H9 (cell line): ENCODE measurements at regions not wholly inside any gene's neighbourhood (a gene's known extent, or its start where the extent isn't known, plus 50 kb on each side); places are given as distances from the start of the nearest gene placed in this dataset.

Experiments
- DNase-seq: peaks from one replicate; pipeline ENCODE4 v3.0.0-alpha.2; 2017
- H2AFZ ChIP-seq: one replicate; pipeline ENCODE4 v1.6.1; 2013; ENCODE audit warnings: mild to moderate bottlenecking, low read length, control low read depth, moderate library complexity
- H2AK5ac ChIP-seq: 2 replicates; pipeline ENCODE4 v1.6.1; 2013; ENCODE audit warnings: low read length, control low read depth, mixed read lengths; ENCODE audit not compliant: insufficient read length
- H2BK120ac ChIP-seq: one replicate; pipeline ENCODE4 v1.6.1; 2013; ENCODE audit warnings: low read depth, mild to moderate bottlenecking, low read length, control low read depth, inconsistent platforms; ENCODE audit not compliant: poor library complexity, severe bottlenecking
- H2BK12ac ChIP-seq: 2 replicates; pipeline ENCODE4 v1.6.1; 2013; ENCODE audit warnings: low read length, control low read depth, mixed read lengths, low read depth; ENCODE audit not compliant: insufficient read length
- H2BK15ac ChIP-seq: 2 replicates; pipeline ENCODE4 v1.6.1; 2013; ENCODE audit warnings: low read depth, low read length, control low read depth
- H2BK20ac ChIP-seq: one replicate; pipeline ENCODE4 v1.6.1; 2013; ENCODE audit warnings: low read depth, mild to moderate bottlenecking, low read length, control low read depth, inconsistent platforms; ENCODE audit not compliant: poor library complexity, severe bottlenecking
- H2BK5ac ChIP-seq: 2 replicates; pipeline ENCODE4 v1.6.1; 2013; ENCODE audit warnings: low read length, control low read depth, mixed read lengths; ENCODE audit not compliant: insufficient read length
- H3K14ac ChIP-seq: 2 replicates; pipeline ENCODE4 v1.6.1; 2013; ENCODE audit warnings: low read length, control low read depth; ENCODE audit not compliant: insufficient read depth
- H3K18ac ChIP-seq: 2 replicates; pipeline ENCODE4 v1.6.1; 2013; ENCODE audit warnings: low read depth, mild to moderate bottlenecking, mixed read lengths, low read length, control low read depth; ENCODE audit not compliant: insufficient read length
- H3K23ac ChIP-seq: 2 replicates; pipeline ENCODE4 v1.6.1; 2013; ENCODE audit warnings: low read length, control low read depth, mixed read lengths, low read depth; ENCODE audit not compliant: insufficient read length
- H3K23me2 ChIP-seq: 2 replicates; pipeline ENCODE4 v1.6.1; 2013; ENCODE audit warnings: low read depth, mild to moderate bottlenecking, mixed read lengths, low read length, control low read depth; ENCODE audit not compliant: insufficient read length, poor library complexity, severe bottlenecking
- H3K27ac ChIP-seq: 2 replicates; pipeline ENCODE4 v1.5.1; 2013; ENCODE audit warnings: low read length, control low read depth, mixed read lengths, low read depth; ENCODE audit not compliant: insufficient read length
- H3K27me3 ChIP-seq: 2 replicates; pipeline ENCODE4 v1.6.1; 2013; ENCODE audit warnings: low read length, control low read depth, inconsistent platforms; ENCODE audit not compliant: insufficient read depth
- H3K4ac ChIP-seq: 2 replicates; pipeline ENCODE4 v1.6.1; 2013; ENCODE audit warnings: low read depth, mild to moderate bottlenecking, control low read depth, inconsistent platforms, low read length, moderate library complexity
- H3K4me1 ChIP-seq: 2 replicates; pipeline ENCODE4 v1.6.1; 2013; ENCODE audit warnings: low read length, control low read depth, inconsistent platforms; ENCODE audit not compliant: insufficient read depth
- H3K4me2 ChIP-seq: 2 replicates; pipeline ENCODE4 v1.6.1; 2013; ENCODE audit warnings: low read length, control low read depth, mixed read lengths; ENCODE audit not compliant: insufficient read length, insufficient read depth
- H3K56ac ChIP-seq: 2 replicates; pipeline ENCODE4 v1.6.1; 2013; ENCODE audit warnings: low read depth, mild to moderate bottlenecking, mixed read lengths, low read length, control low read depth; ENCODE audit not compliant: insufficient read length
- H3K79me1 ChIP-seq: 2 replicates; pipeline ENCODE4 v1.6.1; 2013; ENCODE audit warnings: low read depth, mild to moderate bottlenecking, moderate library complexity, low read length, control low read depth, inconsistent platforms; ENCODE audit not compliant: insufficient read depth, poor library complexity, severe bottlenecking
- H3K79me2 ChIP-seq: 2 replicates; pipeline ENCODE4 v1.6.1; 2013; ENCODE audit warnings: low read length, control low read depth, inconsistent platforms; ENCODE audit not compliant: insufficient read depth
- H3K9ac ChIP-seq: 2 replicates; pipeline ENCODE4 v1.6.1; 2013; ENCODE audit warnings: low read length, control low read depth, mixed read lengths; ENCODE audit not compliant: insufficient read length; ENCODE audit errors: extremely low read depth
- H3K9me3 ChIP-seq: one replicate; pipeline ENCODE4 v1.6.1; 2013; ENCODE audit warnings: low read depth, low read length, inconsistent platforms; ENCODE audit not compliant: control insufficient read depth
- H3T11ph ChIP-seq: one replicate; pipeline ENCODE4 v1.6.1; 2013; ENCODE audit warnings: mild to moderate bottlenecking, low read length, control low read depth, inconsistent platforms
- H4K20me1 ChIP-seq: one replicate; pipeline ENCODE4 v1.6.1; 2013; ENCODE audit not compliant: control insufficient read depth, insufficient read length, insufficient read depth
- H4K5ac ChIP-seq: 2 replicates; pipeline ENCODE4 v1.6.1; 2013; ENCODE audit warnings: low read depth, mild to moderate bottlenecking, mixed read lengths, low read length, control low read depth; ENCODE audit not compliant: insufficient read length
- H4K8ac ChIP-seq: replicated peaks from 2 replicates; pipeline ENCODE4 v1.6.1; 2013; ENCODE audit warnings: low read length, control low read depth, mixed read lengths, low read depth; ENCODE audit not compliant: insufficient read length
- H4K91ac ChIP-seq: 2 replicates; pipeline ENCODE4 v1.6.1; 2013; ENCODE audit warnings: low read depth, mild to moderate bottlenecking, moderate library complexity, mixed read lengths, low read length, control low read depth; ENCODE audit not compliant: insufficient read length
- H3K27ac Mint-ChIP-seq, 3 experiments: 2 replicates in 2 of 3; 3 replicates in 1 of 3; pipeline ENCODE4 v1.8.0; 2020 to 2021; ENCODE audit warnings: mixed read lengths in 3 of 3, mild to moderate bottlenecking in 1 of 3, moderate library complexity in 1 of 3
- H3K27me3 Mint-ChIP-seq: 2 replicates; pipeline ENCODE4 v1.8.0; 2021; ENCODE audit warnings: low read depth, mild to moderate bottlenecking, moderate library complexity, mixed read lengths
- H3K36me3 Mint-ChIP-seq, 3 experiments: 2 replicates in 2 of 3; 3 replicates in 1 of 3; pipeline ENCODE4 v1.8.0; 2020 to 2021; ENCODE audit warnings: low read depth in 3 of 3, mixed read lengths in 3 of 3; ENCODE audit not compliant: insufficient read depth in 1 of 3
- H3K4me1 Mint-ChIP-seq, 2 experiments: 2 replicates each; pipeline ENCODE4 v1.8.0; 2020; ENCODE audit warnings: mixed read lengths in 2 of 2
- H3K4me3 Mint-ChIP-seq, 2 experiments: 2 replicates in 1 of 2; 3 replicates in 1 of 2; pipeline ENCODE4 v1.8.0; 2020 to 2021; ENCODE audit warnings: mild to moderate bottlenecking in 2 of 2, mixed read lengths in 2 of 2, moderate library complexity in 1 of 2
- H3K9me3 Mint-ChIP-seq, 2 experiments: 2 replicates in 1 of 2; 3 replicates in 1 of 2; pipeline ENCODE4 v1.8.0; 2020; ENCODE audit warnings: mild to moderate bottlenecking in 2 of 2, mixed read lengths in 2 of 2, moderate library complexity in 1 of 2
- CTCF ChIP-seq: fragments of 200-600 bp; sonication (generic); conservative IDR thresholded peaks from 3 replicates; pipeline ENCODE4 v1.8.0; 2021; ENCODE audit warnings: antibody characterized with exemption, mild to moderate bottlenecking
- WGBS: extraction: QIAGEN DNeasy Blood & Tissue Kit; methylation state at CpG from one replicate; pipeline ENCODE4 v1.1.7; 2013; ENCODE audit warnings: missing lambda C conversion rate, low lambda C conversion rate, mixed read lengths; ENCODE audit not compliant: insufficient read length; ENCODE audit errors: extremely low coverage; 5-methylcytosine and 5-hydroxymethylcytosine counted together

- no peak overlapping the region for H3K4me2 ChIP-seq
- H4K91ac ChIP-seq: no peak overlapping the region
- H3K18ac ChIP-seq: no peak overlapping the region
- no peak for TF ChIP-seq CTCF
- DNase-seq: no peak
- no peaks in the 10 kb centered on the region for H3K79me2 ChIP-seq
- no peaks in the 10 kb centered on the region for H3K79me1 ChIP-seq
- H2BK120ac ChIP-seq: no peak overlapping the region
- H3K27ac Mint-ChIP-seq: peak overlapping the region in 1 of 3 experiments; percentile 59; a peak in 2 of 7 replicates
- peaks cover 2 to 19% (median 3%) of the 10 kb centered on the region in 3 experiments; a peak in 6 of 7 replicates for H3K36me3 Mint-ChIP-seq
- H3K14ac ChIP-seq: no peak overlapping the region
- no peak overlapping the region for H2AFZ ChIP-seq
- no peak overlapping the region for H3K4ac ChIP-seq
- no peaks in the 10 kb centered on the region for H3K9me3 ChIP-seq
- H3K27me3 Mint-ChIP-seq: no peaks in the 10 kb centered on the region
- no peak overlapping the region for H3K9ac ChIP-seq
- H3K23ac ChIP-seq: no peak overlapping the region
- no peak overlapping the region for H4K8ac ChIP-seq
- H3K4me3 Mint-ChIP-seq: no peak overlapping the region
- H3T11ph ChIP-seq: no peak overlapping the region
- peaks cover 0 to 3% of the 10 kb centered on the region in 2 experiments; a peak in 2 of 5 replicates for H3K9me3 Mint-ChIP-seq
- no peak overlapping the region for H3K27ac ChIP-seq
- H2BK12ac ChIP-seq: no peak overlapping the region
- H2AK5ac ChIP-seq: no peak overlapping the region
- H3K4me1 ChIP-seq: peaks cover 3% of the 10 kb centered on the region; the same call in 1 of the 2 replicates
- no peaks in the 10 kb centered on the region for H3K23me2 ChIP-seq
- WGBS: no CpG with 5 or more reads among the region's 3 CpGs
- no peak overlapping the region for H3K56ac ChIP-seq
- H3K4me1 Mint-ChIP-seq: peaks cover 44 to 46% of the 10 kb centered on the region in 2 experiments
- H2BK15ac ChIP-seq: no peak overlapping the region
- H4K20me1 ChIP-seq: no peaks in the 10 kb centered on the region
- H4K5ac ChIP-seq: no peak overlapping the region
- no peak overlapping the region for H2BK5ac ChIP-seq
- H2BK20ac ChIP-seq: no peak overlapping the region
- no peaks in the 10 kb centered on the region for H3K27me3 ChIP-seq
Observed at GRCh38 chr18:38933322-38933721, 1367.7 kb upstream of the CELF4 start.
